Endothelial cell of umbilical vein (primary cell): ENCODE measurements at regions not wholly inside any gene's neighbourhood (a gene's known extent, or its start where the extent isn't known, plus 50 kb on each side); places are given as distances from the start of the nearest gene placed in this dataset.

Experiments used
- BruUV-seq: library from RNA; stranded (reverse); fragments of 400-500 nt; replicated peaks from 2 replicates; lab custom pipeline; 2021; lab: Mats Ljungman, UMichigan
- CTCF ChIA-PET: fragments of 300-600, 350-600 bp; sonication (Branson Sonifier 250); formaldehyde crosslinking; loops from one replicate; lab custom pipeline; 2021; ENCODE audit warnings: antibody characterized with exemption, inconsistent platforms; lab: Charles Lee
- POLR2A ChIA-PET: fragments of 300-600, 350-600 bp; sonication (Branson Sonifier 250); formaldehyde crosslinking; loops from one replicate; lab custom pipeline; 2021; ENCODE audit warnings: antibody characterized with exemption, inconsistent platforms; lab: Charles Lee
- DNase-seq: peaks from one replicate; pipeline ENCODE4 v3.0.0-alpha.2; 2011; ENCODE audit warnings: low read depth, low spot score
- FAIRE-seq: peaks from 2 replicates; lab custom pipeline; 2011; peaks lifted over from hg19 to GRCh38; lab: Jason Lieb, UNC
- H2AFZ ChIP-seq: 2 replicates; pipeline ENCODE4 v1.6.0; 2012; ENCODE audit warnings: low read depth, low read length, control low read depth, inconsistent platforms
- H3K27ac ChIP-seq: 2 replicates; pipeline ENCODE4 v1.5.1; 2011; ENCODE audit warnings: low read depth, mild to moderate bottlenecking, control low read depth, low read length, moderate library complexity; ENCODE audit not compliant: insufficient read depth
- H3K27me3 ChIP-seq, 2 experiments: 2 replicates each; pipeline versions ENCODE4 v1.6.0 to v1.6.1; 2011; ENCODE audit warnings: low read length in 2 of 2, mixed read lengths in 1 of 2; ENCODE audit not compliant: control insufficient read depth in 2 of 2, insufficient read depth in 2 of 2
- H3K36me3 ChIP-seq, 2 experiments: 2 replicates in 1 of 2; 3 replicates in 1 of 2; pipeline ENCODE4 v1.5.1; 2011; ENCODE audit warnings: low read length in 2 of 2, mild to moderate bottlenecking in 1 of 2, moderate library complexity in 1 of 2; ENCODE audit not compliant: control insufficient read depth in 2 of 2, insufficient read depth in 2 of 2; ENCODE audit errors: extremely low read depth in 1 of 2
- H3K4me1 ChIP-seq: 3 replicates; pipeline ENCODE4 v1.5.1; 2011; ENCODE audit warnings: mild to moderate bottlenecking, low read length; ENCODE audit not compliant: control insufficient read depth, insufficient read depth; ENCODE audit errors: extremely low read depth
- H3K4me2 ChIP-seq: 2 replicates; pipeline ENCODE4 v1.6.1; 2011; ENCODE audit warnings: low read length, control low read depth, mixed read lengths; ENCODE audit not compliant: insufficient read depth
- H3K4me3 ChIP-seq, 3 experiments: fragments of 200-600 bp in 1 of 3; sonication (generic), shearing (Covaris generic) in 1 of 3; replicated peaks in 1 of 3; 2 replicates each; pipeline ENCODE4 v1.5.1; 2011 to 2016; ENCODE audit warnings: control low read depth in 3 of 3, low read length in 3 of 3, mild to moderate bottlenecking in 2 of 3, inconsistent platforms in 1 of 3, low read depth in 1 of 3, moderate library complexity in 1 of 3; ENCODE audit not compliant: insufficient read depth in 1 of 3
- H3K79me2 ChIP-seq: 2 replicates; pipeline ENCODE4 v1.6.0; 2012; ENCODE audit warnings: low read length, inconsistent platforms; ENCODE audit not compliant: control insufficient read depth, insufficient read depth
- H3K9ac ChIP-seq: replicated peaks from 2 replicates; pipeline ENCODE3; 2011; ENCODE audit warnings: low read length, control low read depth; ENCODE audit not compliant: insufficient read depth; ENCODE audit errors: extremely low read depth
- H3K9me1 ChIP-seq: replicated peaks from 3 replicates; pipeline ENCODE4 v1.6.0; 2011; ENCODE audit warnings: mild to moderate bottlenecking, low read length; ENCODE audit not compliant: control insufficient read depth, insufficient read depth; ENCODE audit errors: extremely low read depth
- H3K9me3 ChIP-seq: replicated peaks from 2 replicates; pipeline ENCODE4 v1.5.1; 2012; ENCODE audit warnings: low read length, inconsistent platforms; ENCODE audit not compliant: control insufficient read depth, insufficient read depth
- H4K20me1 ChIP-seq: replicated peaks from 2 replicates; pipeline ENCODE3; 2011; ENCODE audit warnings: mild to moderate bottlenecking, low read length; ENCODE audit not compliant: control insufficient read depth, insufficient read depth; ENCODE audit errors: extremely low read depth
- EZH2 ChIP-seq: IDR thresholded peaks from 2 replicates; pipeline ENCODE4 v1.6.1; 2012; ENCODE audit warnings: borderline replicate concordance, low read depth, mild to moderate bottlenecking, moderate library complexity, low read length, inconsistent platforms; ENCODE audit not compliant: severe bottlenecking
- FOS ChIP-seq: IDR thresholded peaks from 2 replicates; pipeline ENCODE4 v1.6.1; 2011; ENCODE audit warnings: mild to moderate bottlenecking, low read length, moderate library complexity, borderline replicate concordance; ENCODE audit not compliant: insufficient read depth
- GATA2 ChIP-seq: IDR thresholded peaks from 2 replicates; pipeline ENCODE4 v1.7.0; 2011; ENCODE audit warnings: low read depth, mild to moderate bottlenecking, moderate library complexity, mixed read lengths, low read length; ENCODE audit not compliant: insufficient read length, insufficient read depth
- JUN ChIP-seq: IDR thresholded peaks from 2 replicates; pipeline ENCODE4 v1.6.1; 2011; ENCODE audit warnings: borderline replicate concordance, low read depth; ENCODE audit not compliant: insufficient read length, insufficient read depth
- MYC ChIP-seq: IDR thresholded peaks from one replicate; pipeline ENCODE4 v1.6.1; 2011; ENCODE audit warnings: mild to moderate bottlenecking, low read depth, low read length
- POLR2A ChIP-seq: IDR thresholded peaks from 2 replicates; pipeline ENCODE4 v1.6.1; 2012; ENCODE audit warnings: low read depth, mild to moderate bottlenecking, control low read depth, low read length
- POLR2AphosphoS5 ChIP-seq: IDR thresholded peaks from 2 replicates; pipeline ENCODE4 v1.6.1; 2012; ENCODE audit warnings: low read depth, mild to moderate bottlenecking, control low read depth, low read length, moderate library complexity; ENCODE audit not compliant: insufficient read depth
- dilution Hi-C: fragments of 300-500 bp; cut with MboI; formaldehyde crosslinking; loops from one replicate; pipeline ENCODE4 v1.15.0; 2019; ENCODE audit warnings: low sequenced_read_pairs; ENCODE audit not compliant: extremely low pct_ligation_motif_present
- intact Hi-C: fragments of 100-400 bp; cut with micrococcal nuclease; formaldehyde crosslinking; loops from one replicate; pipeline ENCODE4 v1.10.0; 2022
- TF ChIP-seq, protein P1 (sequence below): IDR thresholded peaks from 2 replicates; pipeline ENCODE4 v1.6.1; 2011; ENCODE audit not compliant: insufficient read depth, insufficient read length
- TF ChIP-seq, protein P2 (sequence below), 2 donors: IDR thresholded peaks; 1 replicate in 1 of 2; 2 replicates in 1 of 2; pipeline ENCODE4 v1.5.1; 2011; ENCODE audit warnings: low read length in 2 of 2, mild to moderate bottlenecking in 2 of 2, moderate library complexity in 2 of 2, control low read depth in 1 of 2, inconsistent platforms in 1 of 2, low read depth in 1 of 2; ENCODE audit not compliant: insufficient read depth in 1 of 2; ENCODE audit errors: extremely low read depth in 1 of 2

DNA sequence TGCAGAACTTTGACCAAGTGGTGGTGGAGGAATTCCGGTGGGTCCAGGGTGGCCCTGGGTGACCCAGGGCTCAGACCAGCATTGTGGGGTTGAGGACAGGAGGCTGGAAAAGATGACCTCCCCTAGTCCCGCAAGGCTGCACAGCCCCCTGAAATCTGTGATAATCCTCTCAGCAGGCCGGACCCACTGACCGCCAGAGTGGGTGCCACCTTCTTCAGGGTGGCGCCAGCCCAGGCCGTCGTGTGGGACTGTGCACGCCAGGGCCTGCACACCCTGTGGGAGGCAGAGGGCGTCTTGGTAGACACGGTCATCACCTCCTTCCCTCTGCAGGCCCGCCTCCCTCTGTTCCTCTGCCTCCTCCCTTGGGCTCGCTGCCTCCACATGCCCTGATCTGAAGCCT is 137.7 kb downstream of the TBC1D2B start:
- dilution Hi-C loops = no loop called here
- Histone ChIP-seq H3K9me1 (no peaks in the 10 kb centered on the region), H3K4me2 (no peak overlapping the region), H2AFZ (no peak overlapping the region), H3K9me3 (no peaks in the 10 kb centered on the region), H3K27me3 (no peaks in the 10 kb centered on the region), H3K4me1 (peaks cover 3% of the 10 kb centered on the region), H3K79me2 (no peaks in the 10 kb centered on the region), H3K36me3 (no peaks in the 10 kb centered on the region), H4K20me1 (no peaks in the 10 kb centered on the region), H3K4me3 (no peak overlapping the region), H3K27ac (no peak overlapping the region), H3K9ac (no peak overlapping the region)
- no TSS peak for BruUV-seq
- TF ChIP-seq POLR2A (no peak), POLR2AphosphoS5 (no peak), GATA2 (no peak), EZH2 (no peak), JUN (no peak), MYC (no peak), FOS (no peak)
- TF ChIP-seq, protein P1, sequence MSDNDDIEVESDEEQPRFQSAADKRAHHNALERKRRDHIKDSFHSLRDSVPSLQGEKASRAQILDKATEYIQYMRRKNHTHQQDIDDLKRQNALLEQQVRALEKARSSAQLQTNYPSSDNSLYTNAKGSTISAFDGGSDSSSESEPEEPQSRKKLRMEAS = no peak
- TF ChIP-seq, protein P2, sequence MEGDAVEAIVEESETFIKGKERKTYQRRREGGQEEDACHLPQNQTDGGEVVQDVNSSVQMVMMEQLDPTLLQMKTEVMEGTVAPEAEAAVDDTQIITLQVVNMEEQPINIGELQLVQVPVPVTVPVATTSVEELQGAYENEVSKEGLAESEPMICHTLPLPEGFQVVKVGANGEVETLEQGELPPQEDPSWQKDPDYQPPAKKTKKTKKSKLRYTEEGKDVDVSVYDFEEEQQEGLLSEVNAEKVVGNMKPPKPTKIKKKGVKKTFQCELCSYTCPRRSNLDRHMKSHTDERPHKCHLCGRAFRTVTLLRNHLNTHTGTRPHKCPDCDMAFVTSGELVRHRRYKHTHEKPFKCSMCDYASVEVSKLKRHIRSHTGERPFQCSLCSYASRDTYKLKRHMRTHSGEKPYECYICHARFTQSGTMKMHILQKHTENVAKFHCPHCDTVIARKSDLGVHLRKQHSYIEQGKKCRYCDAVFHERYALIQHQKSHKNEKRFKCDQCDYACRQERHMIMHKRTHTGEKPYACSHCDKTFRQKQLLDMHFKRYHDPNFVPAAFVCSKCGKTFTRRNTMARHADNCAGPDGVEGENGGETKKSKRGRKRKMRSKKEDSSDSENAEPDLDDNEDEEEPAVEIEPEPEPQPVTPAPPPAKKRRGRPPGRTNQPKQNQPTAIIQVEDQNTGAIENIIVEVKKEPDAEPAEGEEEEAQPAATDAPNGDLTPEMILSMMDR (IDR thresholded peaks at IDR 0.05; ENCODE audit: extremely low read depth in 1 of 2, insufficient read depth in 1 of 2, low read depth in 1 of 2, low read length in 2 of 2) = no peak
- CTCF ChIA-PET = interaction anchor here (1.1 kb wide), 1 partner anchor 169 kb away, joined by 4 read pairs; no protein-coding TSS in a partner anchor
- FAIRE-seq (no peak), DNase-seq (no peak)
- POLR2A ChIA-PET = no interaction called here
- intact Hi-C loops = no loop called here
